ENCODE measurements at regions not wholly inside any gene's neighbourhood (a gene's known extent, or its start where the extent isn't known, plus 50 kb on each side); places are given as distances from the start of the nearest gene placed in this dataset.

DNA sequence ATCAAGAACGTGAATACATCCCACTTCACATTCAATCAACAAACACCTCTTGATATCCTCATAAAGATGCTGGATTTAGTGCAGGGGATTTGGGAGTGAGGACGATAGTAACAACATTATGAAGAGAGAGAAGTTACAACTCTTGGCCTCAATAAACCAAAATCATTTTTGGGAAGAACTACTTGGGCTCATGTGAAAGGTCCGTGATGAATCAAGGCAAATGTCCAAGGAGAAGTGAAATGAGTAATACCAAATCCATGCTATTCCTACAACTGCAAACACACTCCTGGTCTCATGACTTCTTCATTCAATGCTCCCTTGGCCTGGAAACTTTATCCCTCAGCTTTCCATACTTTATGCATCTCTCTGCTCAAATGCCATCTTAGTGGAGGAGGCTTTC lies 162.0 kb upstream of the LMNTD1 start (continued):
- TF ChIP-seq ERG (CRISPR knock-in tag; IDR thresholded peaks at IDR 0.05) (no peak), USF2 (CRISPR knock-in tag; IDR thresholded peaks at IDR 0.05) (no peak), TEAD4 (CRISPR knock-in tag; IDR thresholded peaks at IDR 0.05) (no peak), ZNF532 (CRISPR knock-in tag; IDR thresholded peaks at IDR 0.05; ENCODE audit: borderline replicate concordance) (no peak), ZSCAN18 (CRISPR knock-in tag; IDR thresholded peaks at IDR 0.05) (no peak), NFATC4 (CRISPR knock-in tag; IDR thresholded peaks at IDR 0.05) (no peak)

- DNase-seq (ENCODE audit: low spot score) (no peak), ATAC-seq (no peak)
- Mint-ChIP-seq H3K36me3 (peaks cover 3% of the 10 kb centered on the region; the same call in 1 of the 2 replicates), H3K4me3 (no peak overlapping the region), H3K27me3 (ENCODE audit: low read depth) (no peaks in the 10 kb centered on the region; the same call in 1 of the 2 replicates), H3K4me1 (peaks cover 5% of the 10 kb centered on the region; the same call in 1 of the 2 replicates), H3K27ac (no peak overlapping the region), H3K9me3 (peaks cover 8% of the 10 kb centered on the region; the same call in 1 of the 2 replicates)
- ChIA-PET POLR2A (no interaction called here), CTCF (no interaction called here)
- no peak for TF ChIP-seq ZNF138 (CRISPR knock-in tag; conservative IDR thresholded peaks at IDR 0.05)
Measured at GRCh38 chr12:25716842-25717241, 163.8 kb upstream of the LMNTD1 start.

DNA sequence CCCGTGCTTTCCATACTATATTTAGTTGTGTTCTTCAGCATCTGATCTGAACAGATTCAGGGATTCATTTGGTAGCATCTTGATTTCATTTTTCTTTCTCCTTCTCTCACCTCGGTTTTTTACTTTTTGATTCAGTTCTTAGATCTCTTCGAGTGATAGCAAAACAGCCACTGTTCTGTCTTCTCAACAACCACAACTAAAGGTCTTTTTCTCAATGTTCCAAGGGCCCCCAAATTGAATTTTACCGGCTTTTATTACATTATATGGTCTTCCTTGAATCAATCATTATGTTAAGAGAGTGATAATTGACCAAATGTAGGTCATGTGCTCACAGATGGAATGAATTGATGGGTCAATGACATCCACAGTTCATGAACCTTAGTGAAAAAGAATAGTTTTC lies 164.5 kb upstream of the LMNTD1 start:
- ChIA-PET POLR2A (no interaction called here), CTCF (no interaction called here)
- H3K4me1 Mint-ChIP-seq: peaks cover 5% of the 10 kb centered on the region; the same call in 1 of the 2 replicates
- no peak for DNase-seq (ENCODE audit: low spot score)
- H3K36me3 Mint-ChIP-seq: no peaks in the 10 kb centered on the region
- no peak overlapping the region for H3K4me3 Mint-ChIP-seq
- H3K27ac Mint-ChIP-seq: no peak overlapping the region
- 0 out of 2 replicates have a peak, but pooled peaks cover 3% of the 10 kb centered on the region for H3K9me3 Mint-ChIP-seq
- no peaks in the 10 kb centered on the region; the same call in 1 of the 2 replicates for H3K27me3 Mint-ChIP-seq (ENCODE audit: low read depth)
- no peak for ATAC-seq
- TF ChIP-seq ZNF396 (CRISPR knock-in tag; IDR thresholded peaks at IDR 0.05; ENCODE audit: borderline replicate concordance) (no peak), ZNF121 (CRISPR knock-in tag; IDR thresholded peaks at IDR 0.05) (no peak), ESRRA (CRISPR knock-in tag; IDR thresholded peaks at IDR 0.05; ENCODE audit: borderline replicate concordance) (no peak), NFATC4 (CRISPR knock-in tag; IDR thresholded peaks at IDR 0.05) (no peak), AFF4 (CRISPR knock-in tag; IDR thresholded peaks at IDR 0.05; ENCODE audit: borderline replicate concordance) (no peak), ZBTB21 (CRISPR knock-in tag; IDR thresholded peaks at IDR 0.05; ENCODE audit: borderline replicate concordance) (no peak), NFYB (CRISPR knock-in tag; conservative IDR thresholded peaks at IDR 0.05; ENCODE audit: low read depth) (no peak), CREM (CRISPR knock-in tag; IDR thresholded peaks at IDR 0.05) (no peak)
- TF ChIP-seq, protein P1, sequence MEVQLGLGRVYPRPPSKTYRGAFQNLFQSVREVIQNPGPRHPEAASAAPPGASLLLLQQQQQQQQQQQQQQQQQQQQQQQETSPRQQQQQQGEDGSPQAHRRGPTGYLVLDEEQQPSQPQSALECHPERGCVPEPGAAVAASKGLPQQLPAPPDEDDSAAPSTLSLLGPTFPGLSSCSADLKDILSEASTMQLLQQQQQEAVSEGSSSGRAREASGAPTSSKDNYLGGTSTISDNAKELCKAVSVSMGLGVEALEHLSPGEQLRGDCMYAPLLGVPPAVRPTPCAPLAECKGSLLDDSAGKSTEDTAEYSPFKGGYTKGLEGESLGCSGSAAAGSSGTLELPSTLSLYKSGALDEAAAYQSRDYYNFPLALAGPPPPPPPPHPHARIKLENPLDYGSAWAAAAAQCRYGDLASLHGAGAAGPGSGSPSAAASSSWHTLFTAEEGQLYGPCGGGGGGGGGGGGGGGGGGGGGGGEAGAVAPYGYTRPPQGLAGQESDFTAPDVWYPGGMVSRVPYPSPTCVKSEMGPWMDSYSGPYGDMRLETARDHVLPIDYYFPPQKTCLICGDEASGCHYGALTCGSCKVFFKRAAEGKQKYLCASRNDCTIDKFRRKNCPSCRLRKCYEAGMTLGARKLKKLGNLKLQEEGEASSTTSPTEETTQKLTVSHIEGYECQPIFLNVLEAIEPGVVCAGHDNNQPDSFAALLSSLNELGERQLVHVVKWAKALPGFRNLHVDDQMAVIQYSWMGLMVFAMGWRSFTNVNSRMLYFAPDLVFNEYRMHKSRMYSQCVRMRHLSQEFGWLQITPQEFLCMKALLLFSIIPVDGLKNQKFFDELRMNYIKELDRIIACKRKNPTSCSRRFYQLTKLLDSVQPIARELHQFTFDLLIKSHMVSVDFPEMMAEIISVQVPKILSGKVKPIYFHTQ (CRISPR knock-in tag; IDR thresholded peaks at IDR 0.05): no peak
- TF ChIP-seq, protein P2, sequence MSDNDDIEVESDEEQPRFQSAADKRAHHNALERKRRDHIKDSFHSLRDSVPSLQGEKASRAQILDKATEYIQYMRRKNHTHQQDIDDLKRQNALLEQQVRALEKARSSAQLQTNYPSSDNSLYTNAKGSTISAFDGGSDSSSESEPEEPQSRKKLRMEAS (CRISPR knock-in tag; IDR thresholded peaks at IDR 0.05): no peak
